GM18519 (cell line): ENCODE measurements at regions not wholly inside any gene's neighbourhood (a gene's known extent, or its start where the extent isn't known, plus 50 kb on each side); places are given as distances from the start of the nearest gene placed in this dataset.

Experiments used
- ATAC-seq: cut with Tn5 transposase; IDR thresholded peaks from one replicate; pipeline ENCODE4 v1.9.1; 2021; ENCODE audit warnings: mild to moderate bottlenecking, moderate library complexity; ENCODE audit not compliant: unreplicated experiment, low FRiP score

DNA sequence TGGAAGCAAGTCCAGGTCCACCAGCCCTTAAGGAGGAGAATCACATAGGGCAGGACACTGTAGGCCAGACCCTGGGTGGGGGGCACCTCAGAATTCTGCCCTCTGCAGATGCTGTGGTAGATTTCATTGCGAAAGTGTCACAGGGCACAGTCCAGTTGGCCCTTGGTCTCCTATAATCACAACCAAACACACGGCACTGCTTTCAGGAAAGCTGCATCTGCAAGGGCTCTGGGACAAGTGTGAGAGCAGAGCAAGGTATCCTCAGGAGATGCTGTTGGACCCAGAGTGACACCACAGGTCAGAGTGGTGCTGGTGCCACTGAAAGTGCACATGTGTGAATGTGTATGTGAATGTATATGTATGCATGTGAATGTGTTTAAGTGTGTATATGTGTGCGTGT is 88.6 kb upstream of the MBNL2 start:
- no peak for ATAC-seq

- ATAC-seq: no peak
These were observed 88.2 kb upstream of the MBNL2 start for GRCh38 chr13:97133955-97134354.

DNA sequence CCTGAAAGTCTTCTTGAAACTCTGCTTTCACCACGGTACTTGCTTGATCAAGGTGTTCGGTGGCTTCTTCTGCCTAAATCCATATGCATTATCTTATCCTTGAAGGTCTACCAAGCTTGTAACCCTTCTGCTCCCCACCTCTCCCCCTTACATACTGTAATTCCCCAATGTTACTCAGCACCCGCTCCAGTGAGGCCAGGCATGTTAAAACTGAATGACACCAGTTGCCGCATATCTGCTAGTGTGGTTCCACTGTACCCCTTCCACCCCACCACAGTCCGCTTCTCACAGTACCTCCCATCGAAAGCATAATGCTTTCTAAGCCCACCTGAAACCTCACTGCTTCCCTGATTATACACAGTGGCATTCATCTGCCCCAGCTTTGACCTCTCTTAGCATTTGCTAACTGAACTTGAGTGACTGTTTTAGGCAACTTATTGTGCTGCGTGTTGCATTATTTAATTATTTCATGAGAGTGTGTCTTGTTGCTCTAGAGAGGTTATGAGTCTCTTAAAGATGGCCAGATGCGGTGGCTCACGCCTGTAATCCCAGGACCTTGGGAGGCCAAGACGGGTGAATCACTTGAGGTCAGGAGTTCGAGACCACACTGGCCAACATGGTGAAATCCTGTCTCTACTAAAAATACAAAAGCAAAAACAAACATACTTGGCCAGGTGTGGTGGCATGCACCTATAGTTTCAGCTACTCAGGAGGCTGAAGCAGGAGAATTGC is 87.6 kb upstream of the MBNL2 start:
- no peak for ATAC-seq

- no peak for ATAC-seq
These were observed 86.2 kb upstream of the MBNL2 start for GRCh38 chr13:97135883-97136282.

DNA sequence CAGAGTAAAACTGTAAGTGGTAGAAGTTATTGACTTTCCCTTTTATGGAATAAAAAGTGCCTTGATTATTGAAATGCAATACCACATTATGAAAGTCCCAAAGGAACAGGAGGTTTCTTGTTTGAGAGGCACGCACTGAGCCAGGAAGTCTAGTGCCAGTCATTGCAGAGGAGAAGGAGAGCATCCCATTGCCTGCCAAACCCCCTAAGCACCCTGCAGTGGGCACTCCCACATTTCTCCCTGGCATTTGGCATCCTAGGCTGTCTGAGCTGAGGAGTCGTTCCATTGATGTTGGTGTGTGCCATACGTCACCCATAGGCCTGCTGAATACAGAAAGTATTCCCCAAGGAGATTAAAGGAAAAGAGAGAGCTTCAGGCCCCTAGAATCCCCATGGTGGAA is 85.7 kb upstream of the MBNL2 start:
- no peak for ATAC-seq

- no peak for ATAC-seq
These were observed 82.4 kb upstream of the MBNL2 start for GRCh38 chr13:97139691-97140090.

DNA sequence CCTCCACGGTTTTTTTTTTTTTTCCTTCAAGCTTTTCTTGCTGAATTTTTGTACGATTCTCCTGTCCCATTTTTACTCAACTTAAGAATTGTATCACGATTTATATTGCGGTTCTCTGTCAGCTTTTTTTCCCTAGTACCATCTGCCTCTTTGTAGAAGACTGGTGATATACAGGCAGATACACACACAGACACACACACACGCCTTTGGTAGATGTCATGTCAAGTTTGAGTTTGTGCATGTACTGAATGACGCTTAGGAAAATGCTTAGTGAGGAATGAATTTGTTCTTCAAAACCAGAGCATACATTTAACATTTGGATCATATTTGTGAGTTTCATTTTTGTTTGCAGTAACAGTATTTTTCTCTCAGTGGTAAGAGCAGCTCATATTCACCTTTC is 82.0 kb upstream of the MBNL2 start:
- ATAC-seq: no peak

DNA sequence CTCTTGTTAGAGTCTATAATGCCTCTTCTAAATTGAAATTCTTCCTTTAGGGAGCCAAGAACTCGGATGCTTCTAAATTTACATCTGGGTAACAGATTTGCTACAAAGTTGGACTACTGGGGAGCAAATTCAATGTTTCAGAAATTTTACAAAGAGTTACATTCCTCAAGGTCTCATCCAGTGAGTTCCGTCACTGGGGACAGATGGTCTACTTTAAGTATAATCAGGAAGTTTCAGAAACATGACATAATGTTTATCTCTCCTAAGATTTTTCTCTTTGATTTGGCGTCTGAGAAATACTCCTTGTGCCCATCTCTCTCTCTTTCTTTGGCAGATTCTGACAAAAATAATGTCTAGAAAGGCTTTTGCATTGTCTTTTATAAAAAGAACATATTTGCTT is 81.5 kb upstream of the MBNL2 start:
- no peak for ATAC-seq

DNA sequence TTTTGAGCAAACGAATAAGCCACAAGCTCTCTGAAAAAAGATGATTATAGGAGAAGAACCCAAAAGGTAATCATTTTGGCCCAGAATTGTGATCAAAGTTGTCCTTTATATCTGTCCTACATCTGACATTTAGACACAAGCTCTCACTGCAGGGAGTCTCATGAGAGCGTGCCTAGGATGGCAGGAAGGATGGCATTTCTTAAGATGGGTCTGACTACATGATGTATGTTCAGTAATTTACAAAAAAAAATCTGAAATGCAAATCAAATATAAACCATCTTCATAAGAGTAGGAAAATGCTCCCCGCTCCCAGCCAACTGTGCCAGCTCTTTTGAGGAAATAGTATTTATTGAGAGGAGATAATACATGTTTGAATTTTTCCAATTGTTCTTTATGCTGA is 81.0 kb upstream of the MBNL2 start:
- no peak for ATAC-seq

GRCh38 chr13:97141564-97142005 is 80.5 kb upstream of the MBNL2 start:
- ATAC-seq: peak; percentile 98

DNA sequence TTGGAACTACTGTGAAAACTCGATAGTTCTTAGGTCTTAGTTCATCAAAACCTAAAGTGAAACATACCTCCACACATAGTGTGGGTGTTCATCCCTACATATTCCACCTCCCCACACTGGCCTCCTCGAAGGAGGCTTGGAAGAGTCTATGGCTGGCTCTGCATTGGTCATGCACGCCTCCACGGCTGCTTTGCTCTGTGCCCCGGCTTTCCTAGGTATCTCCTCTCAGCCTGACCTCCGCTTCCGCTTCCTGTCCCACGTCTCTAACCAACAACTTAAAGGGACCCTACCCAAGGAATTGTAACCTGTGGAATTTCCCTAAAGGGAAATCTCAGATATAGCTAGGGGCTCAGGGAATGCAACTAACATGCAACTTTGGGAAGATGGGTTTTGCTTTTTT is 79.7 kb upstream of the MBNL2 start:
- no peak for ATAC-seq

DNA sequence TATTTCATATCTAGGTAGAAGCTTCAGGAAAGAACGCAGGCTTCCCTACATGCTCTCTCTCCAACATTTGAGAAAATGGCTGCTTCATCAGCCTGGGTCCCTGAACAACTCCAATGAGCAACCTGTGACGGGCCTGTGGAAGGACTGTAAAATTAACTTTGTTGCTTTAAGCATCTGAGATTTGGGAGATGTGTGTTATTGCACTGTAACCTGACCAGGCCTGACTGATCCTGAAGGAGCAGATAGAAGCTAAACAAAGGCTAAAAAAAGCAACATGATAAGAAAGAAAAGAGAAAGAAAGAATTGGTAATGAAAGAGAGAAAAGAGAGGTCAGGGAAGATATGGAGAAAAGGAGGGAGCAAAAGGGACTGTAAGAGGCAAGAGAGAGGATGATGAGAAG is 77.1 kb upstream of the MBNL2 start:
- no peak for ATAC-seq

GRCh38 chr13:97148894-97149293 is 73.2 kb upstream of the MBNL2 start:
- ATAC-seq: no peak

DNA sequence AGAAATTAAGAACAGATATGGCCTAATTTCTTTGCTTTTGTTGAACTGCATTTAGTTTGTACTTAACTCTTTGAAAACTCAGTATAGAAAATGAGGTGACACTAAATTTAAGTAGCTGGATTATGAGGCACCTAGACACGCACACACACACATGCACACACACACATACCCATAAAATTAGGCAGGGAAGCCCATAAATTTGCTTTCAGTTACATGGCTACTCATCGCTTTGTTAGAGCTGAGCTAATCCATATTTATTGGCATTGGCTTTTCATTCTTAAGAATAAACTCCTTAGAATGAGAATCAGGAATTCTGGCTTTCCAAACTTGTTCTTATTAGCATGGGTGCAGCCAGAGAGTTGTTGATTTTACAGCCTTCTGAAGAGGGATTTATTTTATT is 61.7 kb upstream of the MBNL2 start:
- ATAC-seq: no peak

GRCh38 chr13:97161582-97162231 is 60.4 kb upstream of the MBNL2 start:
- ATAC-seq: no peak

GRCh38 chr13:97165502-97166425 is 56.4 kb upstream of the MBNL2 start:
- no peak for ATAC-seq

DNA sequence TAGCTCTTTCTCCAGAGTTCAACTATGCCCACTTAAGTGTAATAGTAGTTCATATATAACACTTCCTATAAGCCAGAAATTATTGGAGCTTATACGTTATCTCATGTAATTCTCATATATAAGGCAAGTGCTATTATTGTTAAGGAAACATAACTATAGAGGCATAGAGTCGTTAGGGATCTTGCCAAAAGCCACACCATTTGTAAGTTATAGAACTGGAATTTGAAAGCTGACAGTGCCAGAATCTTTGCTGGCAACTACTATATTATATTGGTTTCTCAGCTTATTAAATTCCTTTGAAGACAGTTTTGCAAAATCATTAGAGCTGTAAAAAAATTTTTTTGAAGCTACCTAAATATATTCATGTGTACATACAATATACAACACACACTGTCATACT is 51.0 kb upstream of the MBNL2 start:
- ATAC-seq: no peak
